ENCODE measurements at regions not wholly inside any gene's neighbourhood (a gene's known extent, or its start where the extent isn't known, plus 50 kb on each side); places are given as distances from the start of the nearest gene placed in this dataset.

GRCh38 chr1:193754151-193754550 is 567.7 kb upstream of the B3GALT2 start:
- H3K4me3 ChIP-seq (ENCODE audit: low read depth, low read length): no peak overlapping the region
- TF ChIP-seq CTCF (IDR thresholded peaks at IDR 0.05; ENCODE audit: insufficient read depth, low read length): no peak
- no peak for DNase-seq (ENCODE audit: low read depth)

GRCh38 chr1:193753038-193753756 is 566.8 kb upstream of the B3GALT2 start:
- TF ChIP-seq CTCF (IDR thresholded peaks at IDR 0.05; ENCODE audit: insufficient read depth, low read length): no peak
- no peak for DNase-seq (ENCODE audit: low read depth)
- no peak overlapping the region for H3K4me3 ChIP-seq (ENCODE audit: low read depth, low read length)

GRCh38 chr1:193749868-193750267 is 563.5 kb upstream of the B3GALT2 start:
- DNase-seq (ENCODE audit: low read depth): no peak
- no peak overlapping the region for H3K4me3 ChIP-seq (ENCODE audit: low read depth, low read length)
- TF ChIP-seq CTCF (IDR thresholded peaks at IDR 0.05; ENCODE audit: insufficient read depth, low read length): no peak

GRCh38 chr1:193747579-193747978 is 561.2 kb upstream of the B3GALT2 start:
- H3K4me3 ChIP-seq (ENCODE audit: low read depth, low read length): no peak overlapping the region
- TF ChIP-seq CTCF (IDR thresholded peaks at IDR 0.05; ENCODE audit: insufficient read depth, low read length): no peak
- no peak for DNase-seq (ENCODE audit: low read depth)

GRCh38 chr1:193741228-193741627 is 554.8 kb upstream of the B3GALT2 start:
- no peak for DNase-seq (ENCODE audit: low read depth)
- no peak overlapping the region for H3K4me3 ChIP-seq (ENCODE audit: low read depth, low read length)
- no peak for TF ChIP-seq CTCF (IDR thresholded peaks at IDR 0.05; ENCODE audit: insufficient read depth, low read length)

GRCh38 chr1:193740762-193741161 is 554.3 kb upstream of the B3GALT2 start:
- H3K4me3 ChIP-seq (ENCODE audit: low read depth, low read length): no peak overlapping the region
- DNase-seq (ENCODE audit: low read depth): no peak
- no peak for TF ChIP-seq CTCF (IDR thresholded peaks at IDR 0.05; ENCODE audit: insufficient read depth, low read length)

GRCh38 chr1:193736507-193736906 is 550.1 kb upstream of the B3GALT2 start:
- DNase-seq (ENCODE audit: low read depth): no peak
- H3K4me3 ChIP-seq (ENCODE audit: low read depth, low read length): no peak overlapping the region
- TF ChIP-seq CTCF (IDR thresholded peaks at IDR 0.05; ENCODE audit: insufficient read depth, low read length): no peak
